ENCODE measurements at regions not wholly inside any gene's neighbourhood (a gene's known extent, or its start where the extent isn't known, plus 50 kb on each side); places are given as distances from the start of the nearest gene placed in this dataset.
"Not testable (repeated sequence)": the region's sequence is repeated elsewhere in the genome, so short reads cannot be mapped to it uniquely, and the experiment has no call there.

- H3K27me3 Mint-ChIP-seq, result peaks cover 0 to 11% (median 0%) of the 10 kb centered on the region in 5 donors
Observed at GRCh38 chr1:208979776-208980175, 603.7 kb upstream of the CAMK1G start.

GRCh38 chr1:208980605-208981004, 602.9 kb upstream of the CAMK1G start:
- no peak for ATAC-seq
- POLR2A ChIA-PET, result no interaction called here
- no peak overlapping the region for H3K27ac Mint-ChIP-seq
- no peak overlapping the region for H3K4me3 Mint-ChIP-seq
- DNase-seq, result no peak
- no peaks in the 10 kb centered on the region for H3K9me3 Mint-ChIP-seq
- H3K4me1 Mint-ChIP-seq, result no peaks in the 10 kb centered on the region
- no peaks in the 10 kb centered on the region for H3K36me3 Mint-ChIP-seq
- peaks cover 0 to 11% (median 0%) of the 10 kb centered on the region in 5 donors for H3K27me3 Mint-ChIP-seq

More at GRCh38 chr1:208979776-208980175, 603.7 kb upstream of the CAMK1G start:
- Mint-ChIP-seq H3K27ac (no peak overlapping the region), H3K9me3 (no peaks in the 10 kb centered on the region), H3K4me3 (no peak overlapping the region), H3K4me1 (no peaks in the 10 kb centered on the region), H3K36me3 (no peaks in the 10 kb centered on the region)
- no peak for ATAC-seq
- POLR2A ChIA-PET, result no interaction called here
- DNase-seq, result no peak

- POLR2A ChIA-PET, result no interaction called here
- no peaks in the 10 kb centered on the region for H3K36me3 Mint-ChIP-seq
Observed at GRCh38 chr1:208985231-208985630, 598.3 kb upstream of the CAMK1G start.

GRCh38 chr1:208988811-208989222, 594.7 kb upstream of the CAMK1G start:
- peaks cover 0 to 10% (median 0%) of the 10 kb centered on the region in 3 donors for H3K36me3 Mint-ChIP-seq

More at GRCh38 chr1:208985231-208985630, 598.3 kb upstream of the CAMK1G start:
- no peak for ATAC-seq
- H3K4me1 Mint-ChIP-seq, result peaks cover 7 to 18% (median 17%) of the 10 kb centered on the region in 4 donors
- no peaks in the 10 kb centered on the region for H3K9me3 Mint-ChIP-seq
- no peak for DNase-seq
- H3K4me3 Mint-ChIP-seq, result no peak overlapping the region
- no peak overlapping the region for H3K27ac Mint-ChIP-seq
- peaks cover 0 to 4% (median 0%) of the 10 kb centered on the region in 5 donors for H3K27me3 Mint-ChIP-seq

GRCh38 chr1:208990456-208990855, 593.1 kb upstream of the CAMK1G start:
- Mint-ChIP-seq H3K36me3 (peaks cover 0 to 10% (median 0%) of the 10 kb centered on the region in 3 donors), H3K27ac (no peak overlapping the region), H3K4me3 (no peak overlapping the region), H3K27me3 (peaks cover 0 to 17% (median 6%) of the 10 kb centered on the region in 5 donors), H3K4me1 (peaks cover 7 to 18% (median 17%) of the 10 kb centered on the region in 4 donors), H3K9me3 (peaks cover 0 to 16% (median 4%) of the 10 kb centered on the region in 9 donors)
- POLR2A ChIA-PET, result no interaction called here
- DNase-seq (no peak), ATAC-seq (no peak)

More at GRCh38 chr1:208988811-208989222, 594.7 kb upstream of the CAMK1G start:
- peak overlapping the region; percentile 63 to 94 (median 86) for H3K27ac Mint-ChIP-seq
- H3K4me3 Mint-ChIP-seq, result peak overlapping the region; percentile 68 to 92 (median 87)
- DNase-seq, result peak in 5 of 10 donors; percentile 4 to 42 (median 17)
- POLR2A ChIA-PET, result no interaction called here
- H3K9me3 Mint-ChIP-seq, result peaks cover 0 to 11% (median 4%) of the 10 kb centered on the region in 9 donors
- ATAC-seq, result peak; percentile 67 to 73
- peaks cover 7 to 18% (median 17%) of the 10 kb centered on the region in 4 donors for H3K4me1 Mint-ChIP-seq
- peaks cover 0 to 17% (median 4%) of the 10 kb centered on the region in 5 donors for H3K27me3 Mint-ChIP-seq

- H3K4me1 Mint-ChIP-seq, DNase-seq, H3K36me3 Mint-ChIP-seq, H3K27ac Mint-ChIP-seq, H3K4me3 Mint-ChIP-seq, POLR2A ChIA-PET, ATAC-seq: not testable (repeated sequence)
- peaks cover 3 to 13% (median 6%) of the 10 kb centered on the region in 5 donors for H3K27me3 Mint-ChIP-seq
- H3K9me3 Mint-ChIP-seq, result peaks cover 0 to 12% (median 4%) of the 10 kb centered on the region in 9 donors
Observed at GRCh38 chr1:208997053-208997452, 586.5 kb upstream of the CAMK1G start.

GRCh38 chr1:208997726-208998312, 585.7 kb upstream of the CAMK1G start:
- POLR2A ChIA-PET, result no interaction called here
- Mint-ChIP-seq H3K4me3 (no peak overlapping the region), H3K4me1 (no peaks in the 10 kb centered on the region), H3K36me3 (peaks cover 0 to 1% (median 0%) of the 10 kb centered on the region in 3 donors), H3K27ac (no peak overlapping the region), H3K9me3 (peaks cover 0 to 10% (median 1%) of the 10 kb centered on the region in 9 donors), H3K27me3 (peaks cover 1 to 13% (median 5%) of the 10 kb centered on the region in 5 donors)
- DNase-seq (no peak), ATAC-seq (no peak)

- H3K4me1 Mint-ChIP-seq, result no peaks in the 10 kb centered on the region
- DNase-seq (no peak), ATAC-seq (no peak)
- POLR2A ChIA-PET, result no interaction called here
- H3K36me3 Mint-ChIP-seq, result no peaks in the 10 kb centered on the region
- no peaks in the 10 kb centered on the region for H3K9me3 Mint-ChIP-seq
- H3K27ac Mint-ChIP-seq, result no peak overlapping the region
- no peak overlapping the region for H3K4me3 Mint-ChIP-seq
- H3K27me3 Mint-ChIP-seq, result peaks cover 0 to 8% (median 0%) of the 10 kb centered on the region in 5 donors
Observed at GRCh38 chr1:209008586-209008985, 574.9 kb upstream of the CAMK1G start.

GRCh38 chr1:209010475-209011230, 572.9 kb upstream of the CAMK1G start:
- H3K36me3 Mint-ChIP-seq, result no peaks in the 10 kb centered on the region
- peaks cover 0 to 2% (median 0%) of the 10 kb centered on the region in 9 donors for H3K9me3 Mint-ChIP-seq
- H3K4me3 Mint-ChIP-seq, result no peak overlapping the region
- no peaks in the 10 kb centered on the region for H3K4me1 Mint-ChIP-seq
- POLR2A ChIA-PET, result no interaction called here
- peaks cover 0 to 12% (median 1%) of the 10 kb centered on the region in 5 donors for H3K27me3 Mint-ChIP-seq
- ATAC-seq (no peak), DNase-seq (no peak)
- no peak overlapping the region for H3K27ac Mint-ChIP-seq

- ATAC-seq, result no peak
- no peaks in the 10 kb centered on the region for H3K4me1 Mint-ChIP-seq
- POLR2A ChIA-PET, result no interaction called here
- no peak overlapping the region for H3K4me3 Mint-ChIP-seq
- peaks cover 0 to 12% (median 1%) of the 10 kb centered on the region in 5 donors for H3K27me3 Mint-ChIP-seq
- H3K27ac Mint-ChIP-seq, result no peak overlapping the region
- H3K9me3 Mint-ChIP-seq, result peaks cover 0 to 7% (median 0%) of the 10 kb centered on the region in 9 donors
- no peaks in the 10 kb centered on the region for H3K36me3 Mint-ChIP-seq
- no peak for DNase-seq
Observed at GRCh38 chr1:209012443-209013196, 570.9 kb upstream of the CAMK1G start.

GRCh38 chr1:209015092-209015491, 568.4 kb upstream of the CAMK1G start:
- DNase-seq (no peak), ATAC-seq (no peak)
- Mint-ChIP-seq H3K36me3 (no peaks in the 10 kb centered on the region), H3K27me3 (peaks cover 0 to 22% (median 4%) of the 10 kb centered on the region in 5 donors), H3K4me3 (no peak overlapping the region), H3K4me1 (no peaks in the 10 kb centered on the region), H3K9me3 (peaks cover 0 to 20% (median 4%) of the 10 kb centered on the region in 9 donors), H3K27ac (no peak overlapping the region)
- POLR2A ChIA-PET, result no interaction called here

GRCh38 chr1:209021622-209022021, 561.9 kb upstream of the CAMK1G start:
- ATAC-seq (no peak), DNase-seq (no peak)
- Mint-ChIP-seq H3K27ac (no peak overlapping the region), H3K9me3 (peaks cover 0 to 29% (median 10%) of the 10 kb centered on the region in 9 donors), H3K27me3 (peaks cover 0 to 23% (median 7%) of the 10 kb centered on the region in 5 donors), H3K4me3 (no peak overlapping the region), H3K36me3 (peaks cover 0 to 7% (median 0%) of the 10 kb centered on the region in 3 donors), H3K4me1 (no peaks in the 10 kb centered on the region)
- POLR2A ChIA-PET, result no interaction called here

All from naive thymus-derived CD8-positive, alpha-beta T cell (primary cell).